ENCODE measurements at regions not wholly inside any gene's neighbourhood (a gene's known extent, or its start where the extent isn't known, plus 50 kb on each side); places are given as distances from the start of the nearest gene placed in this dataset.

DNA sequence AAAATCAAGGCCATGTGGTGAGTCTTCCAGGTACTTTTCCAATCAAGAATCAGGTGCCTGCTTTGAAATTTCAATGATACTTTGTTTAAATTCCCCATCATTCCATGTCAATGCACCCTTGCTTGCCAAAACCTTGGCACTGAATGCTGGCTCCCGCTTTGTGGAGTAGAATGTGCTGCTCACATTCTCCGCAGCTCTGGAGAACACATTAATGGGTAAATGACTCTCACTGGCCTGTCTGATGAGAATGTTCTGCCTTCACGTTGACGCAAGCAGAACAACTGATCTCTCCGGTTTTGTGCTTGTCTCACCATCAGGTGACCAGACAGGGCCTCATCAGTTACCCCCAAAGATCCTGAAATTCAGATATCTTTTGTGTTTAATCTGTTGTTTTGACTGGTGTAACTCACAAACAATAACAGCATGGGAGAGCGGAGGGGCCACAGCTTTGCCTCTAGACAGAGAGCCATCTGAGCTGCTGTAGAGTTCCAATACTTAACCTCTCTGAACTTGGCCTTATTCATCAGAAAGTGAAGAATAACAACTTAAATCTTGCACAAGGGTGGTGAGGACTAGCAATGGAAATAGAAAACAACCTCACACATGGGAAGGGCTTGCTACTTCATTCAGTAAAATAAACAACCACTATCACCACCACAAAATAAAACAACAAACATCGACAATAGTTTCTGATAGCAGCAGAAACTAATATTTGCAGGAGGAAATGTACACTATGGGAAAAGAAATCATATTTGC lies 276.9 kb upstream of the IGFBP3 start:
- no peak overlapping the region for H3K27ac ChIP-seq (ENCODE audit: low read depth in 1 of 2, low read length in 2 of 2)
- TF ChIP-seq FOXA1 (IDR thresholded peaks at IDR 0.05) (no peak), GABPA (IDR thresholded peaks at IDR 0.05 in 1 of 2, conservative IDR thresholded peaks at IDR 0.05 in 1 of 2) (no peak), TAF1 (conservative IDR thresholded peaks at IDR 0.05) (no peak), FOXA2 (IDR thresholded peaks at IDR 0.05) (no peak), EGR1 (IDR thresholded peaks at IDR 0.05; ENCODE audit: low read depth in 2 of 2) (no peak), SP1 (IDR thresholded peaks at IDR 0.05) (no peak), HNF4G (IDR thresholded peaks at IDR 0.05) (no peak), HNF4A (conservative IDR thresholded peaks at IDR 0.05) (no peak), NR2F2 (IDR thresholded peaks at IDR 0.05) (no peak), YY1 (IDR thresholded peaks at IDR 0.05) (no peak), RXRA (IDR thresholded peaks at IDR 0.05) (no peak), JUND (IDR thresholded peaks at IDR 0.05) (no peak)
- TF ChIP-seq, protein P1, sequence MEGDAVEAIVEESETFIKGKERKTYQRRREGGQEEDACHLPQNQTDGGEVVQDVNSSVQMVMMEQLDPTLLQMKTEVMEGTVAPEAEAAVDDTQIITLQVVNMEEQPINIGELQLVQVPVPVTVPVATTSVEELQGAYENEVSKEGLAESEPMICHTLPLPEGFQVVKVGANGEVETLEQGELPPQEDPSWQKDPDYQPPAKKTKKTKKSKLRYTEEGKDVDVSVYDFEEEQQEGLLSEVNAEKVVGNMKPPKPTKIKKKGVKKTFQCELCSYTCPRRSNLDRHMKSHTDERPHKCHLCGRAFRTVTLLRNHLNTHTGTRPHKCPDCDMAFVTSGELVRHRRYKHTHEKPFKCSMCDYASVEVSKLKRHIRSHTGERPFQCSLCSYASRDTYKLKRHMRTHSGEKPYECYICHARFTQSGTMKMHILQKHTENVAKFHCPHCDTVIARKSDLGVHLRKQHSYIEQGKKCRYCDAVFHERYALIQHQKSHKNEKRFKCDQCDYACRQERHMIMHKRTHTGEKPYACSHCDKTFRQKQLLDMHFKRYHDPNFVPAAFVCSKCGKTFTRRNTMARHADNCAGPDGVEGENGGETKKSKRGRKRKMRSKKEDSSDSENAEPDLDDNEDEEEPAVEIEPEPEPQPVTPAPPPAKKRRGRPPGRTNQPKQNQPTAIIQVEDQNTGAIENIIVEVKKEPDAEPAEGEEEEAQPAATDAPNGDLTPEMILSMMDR (IDR thresholded peaks at IDR 0.05; ENCODE audit: low read depth, low read length, missing input control) = no peak
- TF ChIP-seq, protein P2, sequence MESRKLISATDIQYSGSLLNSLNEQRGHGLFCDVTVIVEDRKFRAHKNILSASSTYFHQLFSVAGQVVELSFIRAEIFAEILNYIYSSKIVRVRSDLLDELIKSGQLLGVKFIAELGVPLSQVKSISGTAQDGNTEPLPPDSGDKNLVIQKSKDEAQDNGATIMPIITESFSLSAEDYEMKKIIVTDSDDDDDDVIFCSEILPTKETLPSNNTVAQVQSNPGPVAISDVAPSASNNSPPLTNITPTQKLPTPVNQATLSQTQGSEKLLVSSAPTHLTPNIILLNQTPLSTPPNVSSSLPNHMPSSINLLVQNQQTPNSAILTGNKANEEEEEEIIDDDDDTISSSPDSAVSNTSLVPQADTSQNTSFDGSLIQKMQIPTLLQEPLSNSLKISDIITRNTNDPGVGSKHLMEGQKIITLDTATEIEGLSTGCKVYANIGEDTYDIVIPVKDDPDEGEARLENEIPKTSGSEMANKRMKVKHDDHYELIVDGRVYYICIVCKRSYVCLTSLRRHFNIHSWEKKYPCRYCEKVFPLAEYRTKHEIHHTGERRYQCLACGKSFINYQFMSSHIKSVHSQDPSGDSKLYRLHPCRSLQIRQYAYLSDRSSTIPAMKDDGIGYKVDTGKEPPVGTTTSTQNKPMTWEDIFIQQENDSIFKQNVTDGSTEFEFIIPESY (IDR thresholded peaks at IDR 0.05) = no peak
- TF ChIP-seq, protein P3, sequence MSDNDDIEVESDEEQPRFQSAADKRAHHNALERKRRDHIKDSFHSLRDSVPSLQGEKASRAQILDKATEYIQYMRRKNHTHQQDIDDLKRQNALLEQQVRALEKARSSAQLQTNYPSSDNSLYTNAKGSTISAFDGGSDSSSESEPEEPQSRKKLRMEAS (IDR thresholded peaks at IDR 0.05) = no peak
- TF ChIP-seq, protein P4, sequence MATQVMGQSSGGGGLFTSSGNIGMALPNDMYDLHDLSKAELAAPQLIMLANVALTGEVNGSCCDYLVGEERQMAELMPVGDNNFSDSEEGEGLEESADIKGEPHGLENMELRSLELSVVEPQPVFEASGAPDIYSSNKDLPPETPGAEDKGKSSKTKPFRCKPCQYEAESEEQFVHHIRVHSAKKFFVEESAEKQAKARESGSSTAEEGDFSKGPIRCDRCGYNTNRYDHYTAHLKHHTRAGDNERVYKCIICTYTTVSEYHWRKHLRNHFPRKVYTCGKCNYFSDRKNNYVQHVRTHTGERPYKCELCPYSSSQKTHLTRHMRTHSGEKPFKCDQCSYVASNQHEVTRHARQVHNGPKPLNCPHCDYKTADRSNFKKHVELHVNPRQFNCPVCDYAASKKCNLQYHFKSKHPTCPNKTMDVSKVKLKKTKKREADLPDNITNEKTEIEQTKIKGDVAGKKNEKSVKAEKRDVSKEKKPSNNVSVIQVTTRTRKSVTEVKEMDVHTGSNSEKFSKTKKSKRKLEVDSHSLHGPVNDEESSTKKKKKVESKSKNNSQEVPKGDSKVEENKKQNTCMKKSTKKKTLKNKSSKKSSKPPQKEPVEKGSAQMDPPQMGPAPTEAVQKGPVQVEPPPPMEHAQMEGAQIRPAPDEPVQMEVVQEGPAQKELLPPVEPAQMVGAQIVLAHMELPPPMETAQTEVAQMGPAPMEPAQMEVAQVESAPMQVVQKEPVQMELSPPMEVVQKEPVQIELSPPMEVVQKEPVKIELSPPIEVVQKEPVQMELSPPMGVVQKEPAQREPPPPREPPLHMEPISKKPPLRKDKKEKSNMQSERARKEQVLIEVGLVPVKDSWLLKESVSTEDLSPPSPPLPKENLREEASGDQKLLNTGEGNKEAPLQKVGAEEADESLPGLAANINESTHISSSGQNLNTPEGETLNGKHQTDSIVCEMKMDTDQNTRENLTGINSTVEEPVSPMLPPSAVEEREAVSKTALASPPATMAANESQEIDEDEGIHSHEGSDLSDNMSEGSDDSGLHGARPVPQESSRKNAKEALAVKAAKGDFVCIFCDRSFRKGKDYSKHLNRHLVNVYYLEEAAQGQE (IDR thresholded peaks at IDR 0.05) = no peak
- TF ChIP-seq, protein P5, sequence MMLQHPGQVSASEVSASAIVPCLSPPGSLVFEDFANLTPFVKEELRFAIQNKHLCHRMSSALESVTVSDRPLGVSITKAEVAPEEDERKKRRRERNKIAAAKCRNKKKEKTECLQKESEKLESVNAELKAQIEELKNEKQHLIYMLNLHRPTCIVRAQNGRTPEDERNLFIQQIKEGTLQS (IDR thresholded peaks at IDR 0.05) = no peak
- DNase-seq (ENCODE audit: low spot score) = no peak
- H3K4me1 ChIP-seq (ENCODE audit: control insufficient read depth in 4 of 4, insufficient read depth in 4 of 4, low read length in 3 of 4) = no peaks in the 10 kb centered on the region
- no peaks in the 10 kb centered on the region for H3K9me3 ChIP-seq (ENCODE audit: control insufficient read depth in 4 of 4, low read length in 3 of 4)
- WGBS = 89% methylated on average over 7 of the region's 7 CpGs
- no peaks in the 10 kb centered on the region for H3K27me3 ChIP-seq (ENCODE audit: control insufficient read depth in 4 of 4, insufficient read depth in 4 of 4, low read length in 3 of 4)
- H3K4me3 ChIP-seq (ENCODE audit: low read depth in 1 of 3, low read length in 3 of 3) = no peak overlapping the region
- no peaks in the 10 kb centered on the region for H3K36me3 ChIP-seq (ENCODE audit: control insufficient read depth in 4 of 4, insufficient read depth in 3 of 4, low read depth in 1 of 4, low read length in 3 of 4)
- H3K9ac ChIP-seq (ENCODE audit: low read depth in 1 of 2, low read length in 2 of 2) = no peak overlapping the region

Measured in liver (tissue), 8 donors.